ENCODE measurements at regions not wholly inside any gene's neighbourhood (a gene's known extent, or its start where the extent isn't known, plus 50 kb on each side); places are given as distances from the start of the nearest gene placed in this dataset.

DNA sequence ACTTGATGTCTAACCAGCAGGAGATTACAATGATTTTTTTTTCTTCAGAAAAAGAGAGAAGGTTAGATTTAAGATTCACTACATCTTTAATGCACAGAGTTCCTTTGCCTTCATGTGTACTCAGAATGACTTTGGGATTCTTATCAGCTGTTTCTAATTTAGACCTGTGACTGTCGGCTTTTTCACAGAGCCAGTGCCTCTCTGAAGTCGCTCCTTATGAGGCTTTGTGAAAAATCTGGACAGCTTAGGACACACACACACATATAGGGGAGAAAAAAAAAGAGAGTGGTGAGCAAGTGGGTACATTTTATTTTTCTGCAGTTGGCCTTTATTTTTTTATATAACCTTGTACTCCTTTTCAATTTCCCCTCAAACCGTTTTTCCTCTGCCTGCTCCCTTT is 893.1 kb upstream of the CELF4 start:
- no peak overlapping the region for H3K27ac ChIP-seq
- H3K36me3 ChIP-seq: no peaks in the 10 kb centered on the region
- H3K27me3 ChIP-seq (replicated peaks): no peaks in the 10 kb centered on the region
- H3K9me3 ChIP-seq (replicated peaks): no peaks in the 10 kb centered on the region; the same call in none of the 2 replicates
- H3K4me1 ChIP-seq (replicated peaks): no peaks in the 10 kb centered on the region
- DNase-seq (ENCODE audit: low read depth in 1 of 2, low spot score in 2 of 2): no peak
- H3K4me3 ChIP-seq: no peak overlapping the region

DNA sequence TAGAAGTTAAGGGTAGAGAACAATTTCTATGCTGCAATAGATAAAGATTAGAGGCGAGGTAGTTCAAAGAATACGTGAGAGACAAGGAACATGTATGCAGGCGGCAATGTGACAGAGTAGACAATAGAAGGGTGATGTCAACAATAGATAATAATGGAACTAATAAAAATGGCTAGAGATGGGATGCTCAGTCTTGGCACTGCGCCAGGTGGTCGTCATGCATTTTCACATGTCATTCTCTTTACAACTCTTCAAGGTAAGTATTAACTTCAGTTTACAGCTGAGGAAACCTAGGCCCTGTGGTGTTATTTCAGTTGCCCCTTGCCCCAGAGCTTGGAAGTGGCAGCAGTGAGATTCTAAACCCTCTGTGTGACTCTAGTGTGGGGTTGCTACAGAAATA is 890.7 kb upstream of the CELF4 start:
- Histone ChIP-seq H3K27me3 (replicated peaks) (no peaks in the 10 kb centered on the region), H3K4me3 (no peak overlapping the region), H3K36me3 (no peaks in the 10 kb centered on the region), H3K4me1 (replicated peaks) (no peaks in the 10 kb centered on the region), H3K9me3 (replicated peaks) (no peaks in the 10 kb centered on the region; the same call in none of the 2 replicates), H3K27ac (no peak overlapping the region)
- no peak for DNase-seq (ENCODE audit: low read depth in 1 of 2, low spot score in 2 of 2)

DNA sequence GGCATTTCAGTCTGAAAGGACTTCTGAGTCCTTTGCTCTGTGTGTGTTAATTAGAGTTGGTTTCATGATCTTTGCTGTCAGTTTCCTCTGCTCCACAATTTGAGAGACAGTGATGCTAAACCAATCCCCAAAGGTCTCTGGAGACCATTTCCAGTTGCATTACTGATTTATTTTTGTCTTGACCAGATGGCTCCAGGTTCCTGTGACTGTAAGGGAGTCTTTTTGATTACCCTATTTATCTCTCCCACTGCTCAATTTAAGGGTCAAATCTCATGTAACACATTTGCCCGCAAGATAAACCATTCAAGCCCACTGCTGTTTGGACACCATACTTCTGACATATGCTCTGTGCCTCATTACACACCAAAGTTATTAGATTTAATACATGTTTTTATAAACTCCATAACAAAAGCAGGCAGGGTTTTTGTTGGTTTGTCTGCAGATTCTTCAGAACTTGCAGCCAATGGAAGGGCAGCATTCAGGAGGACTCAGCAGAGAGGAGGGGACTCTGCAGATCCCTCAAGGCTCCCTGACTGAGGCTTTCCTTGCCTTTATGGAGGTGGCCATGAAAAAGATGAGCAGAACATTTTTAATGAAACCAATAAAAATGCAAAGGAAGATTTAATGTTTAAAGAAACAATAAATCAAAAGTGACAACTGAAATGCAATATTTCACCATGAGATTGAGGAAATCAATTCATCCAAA is 889.3 kb upstream of the CELF4 start:
- DNase-seq (ENCODE audit: low read depth in 1 of 2, low spot score in 2 of 2): no peak
- Histone ChIP-seq H3K27ac (no peak overlapping the region), H3K9me3 (replicated peaks) (no peaks in the 10 kb centered on the region; the same call in 1 of the 2 replicates), H3K27me3 (replicated peaks) (no peaks in the 10 kb centered on the region), H3K36me3 (no peaks in the 10 kb centered on the region), H3K4me3 (no peak overlapping the region), H3K4me1 (replicated peaks) (no peaks in the 10 kb centered on the region)

DNA sequence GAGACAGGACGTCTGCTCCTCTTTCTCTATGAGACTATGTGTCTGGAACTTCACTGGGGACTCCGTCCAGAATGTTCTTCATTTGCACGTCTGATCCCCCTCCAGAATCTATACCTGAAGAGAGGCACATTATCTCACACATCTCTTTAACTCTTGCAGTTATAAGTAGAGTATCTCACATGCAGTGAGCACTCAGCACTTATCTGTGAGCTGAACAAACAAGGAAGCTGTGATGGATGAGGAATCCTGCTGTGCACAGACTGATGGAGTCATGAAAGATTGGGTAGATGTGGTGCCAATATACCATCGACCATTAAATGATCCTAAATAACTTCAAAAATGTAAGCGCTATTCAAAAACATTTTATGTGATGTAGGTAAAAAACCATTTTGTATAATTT is 888.3 kb upstream of the CELF4 start:
- Histone ChIP-seq H3K36me3 (no peaks in the 10 kb centered on the region), H3K27me3 (replicated peaks) (no peaks in the 10 kb centered on the region), H3K4me1 (replicated peaks) (no peaks in the 10 kb centered on the region), H3K27ac (no peak overlapping the region), H3K4me3 (no peak overlapping the region), H3K9me3 (replicated peaks) (no peaks in the 10 kb centered on the region; the same call in 1 of the 2 replicates)
- DNase-seq (ENCODE audit: low read depth in 1 of 2, low spot score in 2 of 2): no peak

DNA sequence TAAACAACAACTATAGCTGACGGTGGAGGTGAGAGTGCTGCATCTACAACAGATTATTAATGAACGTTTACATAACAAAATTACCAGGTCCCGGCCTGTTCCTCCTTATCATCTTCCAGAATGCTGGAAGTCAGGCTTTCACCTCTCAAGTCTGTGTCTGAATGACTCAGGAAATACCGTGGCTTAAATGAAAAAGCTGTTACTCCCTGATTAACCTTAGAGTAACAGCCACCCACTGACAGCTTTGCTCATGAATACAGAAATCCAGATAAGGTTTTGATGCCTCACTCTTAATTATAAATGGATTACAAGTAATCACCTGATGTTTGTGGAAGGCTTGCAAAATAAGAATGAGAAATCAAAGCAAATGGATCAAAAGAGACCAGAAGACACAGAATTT is 885.3 kb upstream of the CELF4 start:
- no peak overlapping the region for H3K4me3 ChIP-seq
- no peaks in the 10 kb centered on the region for H3K27me3 ChIP-seq (replicated peaks)
- no peak overlapping the region for H3K27ac ChIP-seq
- no peak for DNase-seq (ENCODE audit: low read depth in 1 of 2, low spot score in 2 of 2)
- peaks cover 12% of the 10 kb centered on the region for H3K9me3 ChIP-seq (replicated peaks)
- H3K36me3 ChIP-seq: no peaks in the 10 kb centered on the region
- no peaks in the 10 kb centered on the region for H3K4me1 ChIP-seq (replicated peaks)

DNA sequence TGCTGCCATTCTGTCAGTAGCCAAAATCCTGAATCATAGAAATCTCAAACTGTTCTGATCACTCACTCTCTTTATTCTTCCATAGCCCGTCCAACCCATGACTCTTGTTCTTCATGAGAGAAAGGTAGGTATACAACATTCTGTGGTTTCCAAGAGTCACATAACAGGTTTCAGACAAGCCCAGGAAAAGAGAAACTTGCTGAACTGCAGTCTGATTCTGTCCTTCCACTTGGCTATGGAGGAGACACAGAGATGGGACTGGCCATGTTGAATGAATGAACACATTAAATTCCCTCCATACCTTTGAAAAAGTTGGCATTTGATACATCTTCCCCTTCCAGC is 880.2 kb upstream of the CELF4 start:
- Histone ChIP-seq H3K27ac (no peak overlapping the region), H3K4me3 (no peak overlapping the region), H3K4me1 (replicated peaks) (no peaks in the 10 kb centered on the region), H3K27me3 (replicated peaks) (no peaks in the 10 kb centered on the region), H3K9me3 (replicated peaks) (peaks cover 17% of the 10 kb centered on the region), H3K36me3 (no peaks in the 10 kb centered on the region)
- no peak for DNase-seq (ENCODE audit: low read depth in 1 of 2, low spot score in 2 of 2)

DNA sequence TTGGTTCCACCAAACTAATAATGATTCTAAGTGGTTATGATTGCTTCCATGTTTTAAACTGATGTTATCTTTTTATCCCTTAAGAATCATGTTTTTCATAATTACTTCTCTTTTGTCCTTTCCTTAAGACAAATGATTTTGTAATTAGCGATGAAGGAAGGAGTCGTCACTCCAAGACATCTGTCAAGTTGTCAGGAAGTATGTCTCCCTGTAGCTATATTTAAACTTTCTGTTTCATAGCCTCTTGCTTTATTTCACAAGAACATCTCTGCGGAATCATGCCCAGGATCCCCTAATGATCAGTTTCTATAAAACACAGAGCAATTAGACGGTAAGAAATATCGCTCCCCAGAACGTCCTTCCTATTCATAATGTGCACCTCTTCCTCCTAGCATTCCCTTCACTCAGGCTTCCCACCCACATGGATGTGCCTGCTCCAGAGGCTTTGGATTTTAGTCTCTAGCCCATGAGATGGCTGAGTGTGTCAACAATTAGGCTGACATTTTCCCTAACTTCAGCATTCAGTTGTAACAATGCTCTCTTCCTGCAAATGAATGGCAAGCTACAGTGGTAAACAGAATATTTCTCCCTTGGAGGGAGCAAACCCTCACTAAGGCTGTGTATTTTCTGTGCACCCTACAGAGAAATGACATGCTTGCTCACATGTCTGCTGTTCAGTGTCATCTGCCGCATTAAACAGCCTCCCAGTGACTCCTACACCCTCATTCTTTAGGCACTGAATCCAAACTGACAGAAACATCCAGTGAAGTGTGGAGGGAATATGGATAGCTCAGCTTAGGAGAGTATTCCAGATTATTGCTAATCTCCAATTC is 879.6 kb upstream of the CELF4 start:
- DNase-seq (ENCODE audit: low read depth in 1 of 2, low spot score in 2 of 2): no peak
- no peaks in the 10 kb centered on the region for H3K4me1 ChIP-seq (replicated peaks)
- no peak overlapping the region for H3K4me3 ChIP-seq
- H3K27ac ChIP-seq: no peak overlapping the region
- H3K9me3 ChIP-seq (replicated peaks): peaks cover 17% of the 10 kb centered on the region
- no peaks in the 10 kb centered on the region for H3K27me3 ChIP-seq (replicated peaks)
- H3K36me3 ChIP-seq: no peaks in the 10 kb centered on the region

DNA sequence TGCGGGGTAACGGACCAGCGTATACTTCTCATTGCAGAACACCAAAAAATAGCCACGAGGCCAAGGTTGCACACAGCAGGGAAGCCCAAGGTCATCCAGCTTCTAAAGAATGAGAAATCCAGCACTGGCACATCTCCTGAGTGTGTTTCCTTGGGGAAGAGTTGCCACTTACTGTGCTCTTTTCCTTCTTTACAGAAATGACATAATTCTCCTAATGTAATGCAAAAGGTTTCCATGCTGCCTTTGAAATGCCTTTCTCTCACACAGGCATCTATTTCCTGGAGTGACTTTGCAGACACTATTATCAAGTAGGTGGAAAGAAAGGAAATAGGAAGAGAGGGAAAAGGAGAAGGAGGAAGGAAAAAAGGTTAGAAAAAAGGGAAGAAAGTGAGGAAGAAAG is 862.1 kb upstream of the CELF4 start:
- H3K4me1 ChIP-seq (replicated peaks): no peaks in the 10 kb centered on the region
- H3K4me3 ChIP-seq: no peak overlapping the region
- no peaks in the 10 kb centered on the region for H3K36me3 ChIP-seq
- H3K27me3 ChIP-seq (replicated peaks): no peaks in the 10 kb centered on the region
- peaks cover 2% of the 10 kb centered on the region; the same call in 1 of the 2 replicates for H3K9me3 ChIP-seq (replicated peaks)
- no peak overlapping the region for H3K27ac ChIP-seq
- DNase-seq (ENCODE audit: low read depth in 1 of 2, low spot score in 2 of 2): no peak

DNA sequence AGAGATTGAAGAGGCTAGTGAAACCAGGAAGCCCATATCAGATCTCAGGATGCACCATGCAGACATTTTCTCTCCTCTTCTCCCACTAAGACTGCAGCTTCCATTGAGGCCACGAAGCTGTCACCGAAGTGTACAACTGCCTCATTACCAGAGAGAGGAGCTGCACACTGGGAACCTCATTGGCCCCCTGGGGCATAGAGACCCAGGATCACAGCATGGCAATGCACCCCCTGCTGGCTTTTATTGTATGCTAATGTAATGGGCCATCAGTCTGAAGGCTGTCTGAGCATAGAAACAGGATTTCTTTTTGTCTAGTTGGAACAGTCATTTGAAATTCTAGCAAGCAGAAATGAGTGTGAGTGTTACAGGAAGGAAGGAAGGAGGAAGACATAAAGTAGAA is 861.6 kb upstream of the CELF4 start:
- Histone ChIP-seq H3K27ac (no peak overlapping the region), H3K9me3 (replicated peaks) (no peaks in the 10 kb centered on the region; the same call in 1 of the 2 replicates), H3K4me3 (no peak overlapping the region), H3K4me1 (replicated peaks) (no peaks in the 10 kb centered on the region), H3K36me3 (no peaks in the 10 kb centered on the region), H3K27me3 (replicated peaks) (no peaks in the 10 kb centered on the region)
- DNase-seq (ENCODE audit: low read depth in 1 of 2, low spot score in 2 of 2): no peak

DNA sequence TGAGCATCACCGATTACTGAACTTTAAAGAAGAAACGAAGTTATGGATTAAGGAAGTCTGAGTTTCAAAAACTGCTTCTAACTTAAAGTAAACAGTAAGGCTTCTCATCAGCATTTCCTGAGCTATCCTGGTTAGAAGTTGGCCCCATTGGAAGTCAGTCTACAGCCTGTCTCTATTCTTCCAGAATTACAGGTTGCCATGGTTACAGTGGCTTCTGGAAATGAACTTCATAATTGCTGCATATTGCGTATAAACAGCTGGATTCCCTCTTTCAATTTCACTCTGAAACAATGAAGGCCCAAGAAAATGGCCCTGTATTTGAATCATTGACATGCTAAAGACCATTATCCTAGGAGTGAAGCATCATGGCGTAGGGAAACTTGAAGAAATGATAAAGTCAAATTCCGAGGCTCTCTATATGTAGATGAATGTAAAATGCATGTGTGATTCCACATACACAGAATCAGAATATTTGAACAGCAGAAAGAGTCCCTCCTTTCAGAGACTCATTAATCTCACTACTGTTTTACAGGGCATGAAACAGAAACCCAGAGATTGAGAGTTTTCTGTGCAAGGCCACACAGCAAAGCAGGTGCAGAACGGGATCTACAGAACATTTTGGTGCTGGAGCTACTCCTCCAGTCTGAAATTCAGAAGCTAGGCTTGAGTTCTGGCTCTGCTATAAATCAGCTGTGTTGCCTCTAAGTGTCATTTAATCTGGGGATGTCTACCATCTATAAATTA is 856.4 kb upstream of the CELF4 start:
- no peak for DNase-seq (ENCODE audit: low read depth in 1 of 2, low spot score in 2 of 2)
- Histone ChIP-seq H3K9me3 (replicated peaks) (peaks cover 11% of the 10 kb centered on the region), H3K27ac (no peak overlapping the region)

DNA sequence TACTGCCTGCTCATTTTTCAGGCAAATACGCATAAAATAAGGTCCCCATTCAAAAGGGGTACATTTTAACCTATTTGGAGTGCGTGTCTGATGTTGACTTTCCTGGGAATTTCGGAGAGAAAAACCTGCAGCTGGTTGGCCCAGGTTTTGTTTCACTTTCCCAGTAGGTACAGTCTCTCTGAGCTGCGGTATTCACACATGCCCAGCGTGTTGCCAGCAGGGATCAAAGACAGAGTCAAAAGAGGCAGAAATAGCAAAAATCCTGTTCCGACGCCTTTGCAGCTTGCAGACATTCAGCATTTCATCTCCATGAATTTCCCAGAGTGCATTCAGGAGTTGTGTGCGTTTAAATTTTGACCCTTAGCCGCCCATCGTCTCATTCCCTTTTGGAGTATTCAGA is 855.4 kb upstream of the CELF4 start:
- H3K36me3 ChIP-seq: no peaks in the 10 kb centered on the region
- no peaks in the 10 kb centered on the region for H3K27me3 ChIP-seq (replicated peaks)
- no peak for DNase-seq (ENCODE audit: low read depth in 1 of 2, low spot score in 2 of 2)
- no peak overlapping the region for H3K4me3 ChIP-seq
- no peak overlapping the region for H3K27ac ChIP-seq
- H3K4me1 ChIP-seq (replicated peaks): no peaks in the 10 kb centered on the region
- peaks cover 11% of the 10 kb centered on the region; the same call in 1 of the 2 replicates for H3K9me3 ChIP-seq (replicated peaks)

More for the DNA sequence above, 856.4 kb upstream of the CELF4 start:
- H3K27me3 ChIP-seq (replicated peaks): no peaks in the 10 kb centered on the region
- H3K4me1 ChIP-seq (replicated peaks): no peaks in the 10 kb centered on the region
- H3K4me3 ChIP-seq: no peak overlapping the region
- H3K36me3 ChIP-seq: no peaks in the 10 kb centered on the region

DNA sequence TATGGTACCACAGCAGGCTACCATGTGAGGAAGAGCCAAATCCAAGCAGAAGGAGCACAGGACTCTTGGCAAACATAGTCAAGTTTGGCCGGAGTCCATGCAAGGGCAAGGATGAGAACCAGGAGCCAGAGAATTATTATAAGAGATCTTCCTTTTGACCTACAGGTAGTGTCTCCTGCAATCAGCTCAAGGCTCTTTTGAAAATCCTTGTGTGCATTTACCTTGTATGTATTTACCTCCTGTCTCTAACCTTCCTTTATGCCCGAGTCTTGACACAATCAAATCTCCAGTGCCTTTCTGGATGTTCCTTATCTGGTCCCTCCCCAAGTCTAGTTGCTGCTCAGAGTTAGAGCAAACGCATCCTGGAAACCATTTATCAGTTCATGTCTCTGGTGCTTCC is 855.0 kb upstream of the CELF4 start:
- H3K27ac ChIP-seq: no peak overlapping the region
- H3K4me1 ChIP-seq (replicated peaks): no peaks in the 10 kb centered on the region
- no peaks in the 10 kb centered on the region for H3K36me3 ChIP-seq
- no peak overlapping the region for H3K4me3 ChIP-seq
- DNase-seq (ENCODE audit: low read depth in 1 of 2, low spot score in 2 of 2): no peak
- peaks cover 13% of the 10 kb centered on the region; the same call in 1 of the 2 replicates for H3K9me3 ChIP-seq (replicated peaks)
- no peaks in the 10 kb centered on the region for H3K27me3 ChIP-seq (replicated peaks)

DNA sequence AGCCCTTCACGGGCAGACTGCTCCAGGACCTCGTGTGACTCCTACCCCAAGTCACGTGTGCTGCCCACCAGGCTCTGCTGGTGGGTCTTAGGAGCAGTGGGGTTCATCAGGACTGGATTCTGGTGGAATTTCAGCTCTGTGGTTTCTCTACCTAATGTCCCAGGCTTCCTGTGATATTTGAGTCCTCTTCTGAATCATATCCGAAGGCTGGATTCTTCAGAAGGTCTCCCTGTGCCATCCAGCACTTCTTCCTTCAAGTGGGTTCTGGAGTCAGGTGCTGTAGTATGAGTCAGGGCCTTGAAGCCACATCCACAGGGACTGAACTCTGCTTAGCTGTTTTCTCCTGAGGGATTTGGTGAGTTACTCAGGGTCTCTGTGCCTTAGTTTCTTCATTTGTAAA is 850.2 kb upstream of the CELF4 start:
- no peak overlapping the region for H3K27ac ChIP-seq
- no peaks in the 10 kb centered on the region for H3K4me1 ChIP-seq (replicated peaks)
- no peak overlapping the region for H3K4me3 ChIP-seq
- no peaks in the 10 kb centered on the region for H3K36me3 ChIP-seq
- no peaks in the 10 kb centered on the region for H3K27me3 ChIP-seq (replicated peaks)
- peaks cover 11% of the 10 kb centered on the region for H3K9me3 ChIP-seq (replicated peaks)
- no peak for DNase-seq (ENCODE audit: low read depth in 1 of 2, low spot score in 2 of 2)

DNA sequence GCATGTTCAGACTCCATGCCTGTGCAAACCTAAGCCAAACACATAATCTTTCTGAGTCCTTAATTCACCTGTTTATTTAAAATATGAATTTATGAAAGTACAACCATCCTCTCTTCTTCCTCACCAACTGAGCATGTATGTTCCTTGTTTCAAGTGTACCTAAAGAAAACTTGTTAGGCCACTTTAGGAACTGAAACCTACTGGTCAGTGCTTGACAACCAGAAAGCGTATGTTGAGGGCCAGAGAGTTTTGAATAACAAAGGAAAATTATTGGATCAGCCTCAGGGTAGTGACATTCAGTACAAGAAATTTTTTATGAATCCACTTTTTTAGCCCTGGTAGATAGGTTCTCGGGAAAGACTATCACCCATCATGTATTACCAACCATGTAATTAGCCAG is 847.6 kb upstream of the CELF4 start:
- no peaks in the 10 kb centered on the region for H3K4me1 ChIP-seq (replicated peaks)

More for the DNA sequence above, 847.6 kb upstream of the CELF4 start:
- H3K9me3 ChIP-seq (replicated peaks): peaks cover 9% of the 10 kb centered on the region; the same call in 1 of the 2 replicates
- no peaks in the 10 kb centered on the region for H3K36me3 ChIP-seq
- DNase-seq (ENCODE audit: low read depth in 1 of 2, low spot score in 2 of 2): no peak
- no peak overlapping the region for H3K27ac ChIP-seq
- no peaks in the 10 kb centered on the region for H3K27me3 ChIP-seq (replicated peaks)
- H3K4me3 ChIP-seq: no peak overlapping the region
